ENCODE measurements at regions not wholly inside any gene's neighbourhood (a gene's known extent, or its start where the extent isn't known, plus 50 kb on each side); places are given as distances from the start of the nearest gene placed in this dataset.

- Histone ChIP-seq H3K4me3 (ENCODE audit: insufficient read depth, low read length) (no peak overlapping the region), H3K9me3 (ENCODE audit: low read depth, low read length) (no peaks in the 10 kb centered on the region), H2AFZ (ENCODE audit: low read length) (no peak overlapping the region)
These were observed 209.2 kb upstream of the CTNNB1 start for GRCh38 chr3:40990062-40990456.

GRCh38 chr3:40992023-40992422 lies 207.3 kb upstream of the CTNNB1 start:
- H3K36me3 ChIP-seq (ENCODE audit: insufficient read depth, low read length), result no peaks in the 10 kb centered on the region
- H3K79me2 ChIP-seq (ENCODE audit: insufficient read depth, low read length), result no peaks in the 10 kb centered on the region
- no peak for DNase-seq (ENCODE audit: insufficient read length, low spot score, missing footprints)
- no peak overlapping the region for H3K4me2 ChIP-seq (ENCODE audit: insufficient read depth, low read length)
- no peaks in the 10 kb centered on the region for H3K9me3 ChIP-seq (ENCODE audit: low read depth, low read length)
- H3K4me3 ChIP-seq (ENCODE audit: insufficient read depth, low read length), result no peak overlapping the region
- no peak overlapping the region for H2AFZ ChIP-seq (ENCODE audit: low read length)
- peaks cover 3% of the 10 kb centered on the region for H3K4me1 ChIP-seq (ENCODE audit: insufficient read depth, low read length)
- H4K20me1 ChIP-seq (ENCODE audit: insufficient read depth, low read length), result no peaks in the 10 kb centered on the region
- no peaks in the 10 kb centered on the region for H3K27me3 ChIP-seq (ENCODE audit: insufficient read depth, low read length)
- H3K27ac ChIP-seq (ENCODE audit: low read depth, low read length), result no peak overlapping the region
- TF ChIP-seq CTCF (IDR thresholded peaks at IDR 0.05; ENCODE audit: extremely low read depth, low read depth, low read length), result no peak

More at GRCh38 chr3:40990062-40990456, 209.2 kb upstream of the CTNNB1 start:
- H3K79me2 ChIP-seq (ENCODE audit: insufficient read depth, low read length), result no peaks in the 10 kb centered on the region
- H3K4me2 ChIP-seq (ENCODE audit: insufficient read depth, low read length), result no peak overlapping the region
- no peak for TF ChIP-seq CTCF (IDR thresholded peaks at IDR 0.05; ENCODE audit: extremely low read depth, low read depth, low read length)
- no peaks in the 10 kb centered on the region for H3K36me3 ChIP-seq (ENCODE audit: insufficient read depth, low read length)
- no peaks in the 10 kb centered on the region for H4K20me1 ChIP-seq (ENCODE audit: insufficient read depth, low read length)
- no peaks in the 10 kb centered on the region for H3K27me3 ChIP-seq (ENCODE audit: insufficient read depth, low read length)
- peaks cover 3% of the 10 kb centered on the region for H3K4me1 ChIP-seq (ENCODE audit: insufficient read depth, low read length)
- no peak overlapping the region for H3K27ac ChIP-seq (ENCODE audit: low read depth, low read length)
- no peak for DNase-seq (ENCODE audit: insufficient read length, low spot score, missing footprints)

GRCh38 chr3:40994611-40995010 lies 204.7 kb upstream of the CTNNB1 start:
- no peak overlapping the region for H3K27ac ChIP-seq (ENCODE audit: low read depth, low read length)
- no peaks in the 10 kb centered on the region for H3K27me3 ChIP-seq (ENCODE audit: insufficient read depth, low read length)
- H3K79me2 ChIP-seq (ENCODE audit: insufficient read depth, low read length), result no peaks in the 10 kb centered on the region
- H3K4me2 ChIP-seq (ENCODE audit: insufficient read depth, low read length), result no peak overlapping the region
- no peak for DNase-seq (ENCODE audit: insufficient read length, low spot score, missing footprints)
- H3K36me3 ChIP-seq (ENCODE audit: insufficient read depth, low read length), result no peaks in the 10 kb centered on the region
- H4K20me1 ChIP-seq (ENCODE audit: insufficient read depth, low read length), result no peaks in the 10 kb centered on the region
- H3K9me3 ChIP-seq (ENCODE audit: low read depth, low read length), result no peaks in the 10 kb centered on the region
- H3K4me1 ChIP-seq (ENCODE audit: insufficient read depth, low read length), result peaks cover 15% of the 10 kb centered on the region
- H2AFZ ChIP-seq (ENCODE audit: low read length), result no peak overlapping the region
- H3K4me3 ChIP-seq (ENCODE audit: insufficient read depth, low read length), result no peak overlapping the region
- no peak for TF ChIP-seq CTCF (IDR thresholded peaks at IDR 0.05; ENCODE audit: extremely low read depth, low read depth, low read length)

- H2AFZ ChIP-seq (ENCODE audit: low read length), result no peak overlapping the region
- H3K4me1 ChIP-seq (ENCODE audit: insufficient read depth, low read length), result peaks cover 20% of the 10 kb centered on the region
- no peak overlapping the region for H3K4me3 ChIP-seq (ENCODE audit: insufficient read depth, low read length)
- H3K4me2 ChIP-seq (ENCODE audit: insufficient read depth, low read length), result no peak overlapping the region
- no peak for TF ChIP-seq CTCF (IDR thresholded peaks at IDR 0.05; ENCODE audit: extremely low read depth, low read depth, low read length)
- no peaks in the 10 kb centered on the region for H3K36me3 ChIP-seq (ENCODE audit: insufficient read depth, low read length)
- no peak overlapping the region for H3K27ac ChIP-seq (ENCODE audit: low read depth, low read length)
- DNase-seq (ENCODE audit: insufficient read length, low spot score, missing footprints), result no peak
- H3K9me3 ChIP-seq (ENCODE audit: low read depth, low read length), result no peaks in the 10 kb centered on the region
- H3K27me3 ChIP-seq (ENCODE audit: insufficient read depth, low read length), result no peaks in the 10 kb centered on the region
- no peaks in the 10 kb centered on the region for H4K20me1 ChIP-seq (ENCODE audit: insufficient read depth, low read length)
- no peaks in the 10 kb centered on the region for H3K79me2 ChIP-seq (ENCODE audit: insufficient read depth, low read length)
These were observed 204.0 kb upstream of the CTNNB1 start for GRCh38 chr3:40995271-40995670.
